ENCODE measurements at regions not wholly inside any gene's neighbourhood (a gene's known extent, or its start where the extent isn't known, plus 50 kb on each side); places are given as distances from the start of the nearest gene placed in this dataset.
"Not testable (repeated sequence)": the region's sequence is repeated elsewhere in the genome, so short reads cannot be mapped to it uniquely, and the experiment has no call there.

GRCh38 chr5:63563008-63563917 lies 399.0 kb downstream of the HTR1A start:
- no peak for DNase-seq (ENCODE audit: low spot score)

GRCh38 chr5:63555874-63556273 lies 406.4 kb downstream of the HTR1A start:
- DNase-seq (ENCODE audit: low spot score): no peak

- no peak for DNase-seq (ENCODE audit: low spot score)
Observed at GRCh38 chr5:63554191-63554590, 408.1 kb downstream of the HTR1A start.

GRCh38 chr5:63553073-63553472 lies 409.2 kb downstream of the HTR1A start:
- no peak for DNase-seq (ENCODE audit: low spot score)

- DNase-seq (ENCODE audit: low spot score): no peak
Observed at GRCh38 chr5:63535840-63536602, 426.2 kb downstream of the HTR1A start.

GRCh38 chr5:63524281-63524680 lies 438.0 kb downstream of the HTR1A start:
- DNase-seq (ENCODE audit: low spot score): no peak

GRCh38 chr5:63516006-63516405 lies 446.2 kb downstream of the HTR1A start:
- DNase-seq (ENCODE audit: low spot score): no peak

GRCh38 chr5:63500242-63500641 lies 462.0 kb downstream of the HTR1A start:
- no peak for DNase-seq (ENCODE audit: low spot score)

GRCh38 chr5:63495225-63495624 lies 467.0 kb downstream of the HTR1A start:
- DNase-seq (ENCODE audit: low spot score): no peak

- DNase-seq (ENCODE audit: low spot score): no peak
Observed at GRCh38 chr5:63483338-63483737, 478.9 kb downstream of the HTR1A start.

- no peak for DNase-seq (ENCODE audit: low spot score)
Observed at GRCh38 chr5:63473335-63473967, 488.8 kb downstream of the HTR1A start.

- DNase-seq (ENCODE audit: low spot score): no peak
Observed at GRCh38 chr5:63456279-63456678, 506.0 kb downstream of the HTR1A start.

- DNase-seq (ENCODE audit: low spot score): no peak
Observed at GRCh38 chr5:63451188-63451587, 511.1 kb downstream of the HTR1A start.

GRCh38 chr5:63439537-63439936 lies 522.7 kb downstream of the HTR1A start:
- no peak for DNase-seq (ENCODE audit: low spot score)

GRCh38 chr5:63409737-63410136 lies 552.5 kb downstream of the HTR1A start:
- no peak for DNase-seq (ENCODE audit: low spot score)

- DNase-seq (ENCODE audit: low spot score): no peak
Observed at GRCh38 chr5:63408984-63409383, 553.3 kb downstream of the HTR1A start.

- DNase-seq (ENCODE audit: low spot score): peak; percentile 15
Observed at GRCh38 chr5:63401436-63402046, 560.7 kb downstream of the HTR1A start.

- no peak for DNase-seq (ENCODE audit: low spot score)
Observed at GRCh38 chr5:63400079-63400478, 562.2 kb downstream of the HTR1A start.

- DNase-seq (ENCODE audit: low spot score): no peak
Observed at GRCh38 chr5:63398346-63398745, 563.9 kb downstream of the HTR1A start.

GRCh38 chr5:63388188-63388587 lies 574.1 kb downstream of the HTR1A start:
- not testable (repeated sequence) for DNase-seq (ENCODE audit: low spot score)

GRCh38 chr5:63375851-63376250 lies 586.4 kb downstream of the HTR1A start:
- DNase-seq (ENCODE audit: low spot score): no peak

GRCh38 chr5:63374085-63374484 lies 588.2 kb downstream of the HTR1A start:
- DNase-seq (ENCODE audit: low spot score): no peak
